Tibial artery (tissue), 4 donors: ENCODE measurements at regions not wholly inside any gene's neighbourhood (a gene's known extent, or its start where the extent isn't known, plus 50 kb on each side); places are given as distances from the start of the nearest gene placed in this dataset.

ENCODE experiments used
- DNase-seq, 2 donors: peaks; one replicate each; pipeline ENCODE4 v3.0.0-alpha.2; 2019
- H3K27ac ChIP-seq, 2 donors: fragments of 200-600 bp; sonication (generic) in 1 of 2; 1 replicate in 1 of 2; 2 replicates in 1 of 2; pipeline ENCODE4 v1.5.1; 2018 to 2019; ENCODE audit warnings: mild to moderate bottlenecking in 1 of 2
- H3K27me3 ChIP-seq, 2 donors: fragments of 200-600 bp; sonication (generic) in 1 of 2; one replicate each; pipeline versions ENCODE4 v1.5.1 to v1.6.0; 2016 to 2019
- H3K36me3 ChIP-seq, 3 donors: fragments of 200-600 bp; sonication (generic) in 2 of 3; one replicate each; pipeline ENCODE4 v1.5.1; 2016 to 2019; ENCODE audit warnings: mild to moderate bottlenecking in 2 of 3
- H3K4me1 ChIP-seq, 4 donors: fragments of 200-600 bp; sonication (generic) in 2 of 4; 1 replicate in 3 of 4; 2 replicates in 1 of 4; pipeline ENCODE4 v1.5.1; 2016 to 2019
- H3K4me3 ChIP-seq, 2 donors: fragments of 200-600 bp; sonication (generic) in 1 of 2; 1 replicate in 1 of 2; 2 replicates in 1 of 2; pipeline ENCODE4 v1.5.1; 2018 to 2019; ENCODE audit warnings: mild to moderate bottlenecking in 2 of 2
- H3K9me3 ChIP-seq, 3 donors: fragments of 200-600 bp; sonication (generic) in 1 of 3; one replicate each; pipeline ENCODE4 v1.5.1; 2016 to 2019
- intact Hi-C: fragments of 100-400 bp; cut with DNase I; formaldehyde crosslinking; loops from one replicate; pipeline ENCODE4 v1.15.0; 2023; ENCODE audit warnings: low total_unique reads
- TF ChIP-seq, protein P1 (sequence below), 2 experiments: fragments of 200-600 bp in 1 of 2; fragments of 450-650 bp in 1 of 2; IDR thresholded peaks; one replicate each; pipeline ENCODE4 v1.5.1; 2017 to 2019; ENCODE audit warnings: antibody characterized with exemption in 2 of 2, mild to moderate bottlenecking in 1 of 2, moderate library complexity in 1 of 2

GRCh38 chr2:139744273-139744672 lies 964.1 kb upstream of the NXPH2 start:
- Histone ChIP-seq H3K4me1 (no peaks in the 10 kb centered on the region), H3K9me3 (no peaks in the 10 kb centered on the region), H3K27me3 (no peaks in the 10 kb centered on the region), H3K27ac (no peak overlapping the region), H3K4me3 (no peak overlapping the region), H3K36me3 (no peaks in the 10 kb centered on the region)
- TF ChIP-seq, protein P1, sequence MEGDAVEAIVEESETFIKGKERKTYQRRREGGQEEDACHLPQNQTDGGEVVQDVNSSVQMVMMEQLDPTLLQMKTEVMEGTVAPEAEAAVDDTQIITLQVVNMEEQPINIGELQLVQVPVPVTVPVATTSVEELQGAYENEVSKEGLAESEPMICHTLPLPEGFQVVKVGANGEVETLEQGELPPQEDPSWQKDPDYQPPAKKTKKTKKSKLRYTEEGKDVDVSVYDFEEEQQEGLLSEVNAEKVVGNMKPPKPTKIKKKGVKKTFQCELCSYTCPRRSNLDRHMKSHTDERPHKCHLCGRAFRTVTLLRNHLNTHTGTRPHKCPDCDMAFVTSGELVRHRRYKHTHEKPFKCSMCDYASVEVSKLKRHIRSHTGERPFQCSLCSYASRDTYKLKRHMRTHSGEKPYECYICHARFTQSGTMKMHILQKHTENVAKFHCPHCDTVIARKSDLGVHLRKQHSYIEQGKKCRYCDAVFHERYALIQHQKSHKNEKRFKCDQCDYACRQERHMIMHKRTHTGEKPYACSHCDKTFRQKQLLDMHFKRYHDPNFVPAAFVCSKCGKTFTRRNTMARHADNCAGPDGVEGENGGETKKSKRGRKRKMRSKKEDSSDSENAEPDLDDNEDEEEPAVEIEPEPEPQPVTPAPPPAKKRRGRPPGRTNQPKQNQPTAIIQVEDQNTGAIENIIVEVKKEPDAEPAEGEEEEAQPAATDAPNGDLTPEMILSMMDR (IDR thresholded peaks at IDR 0.05), result no peak
- no peak for DNase-seq
- intact Hi-C loops, result no loop called here

DNA sequence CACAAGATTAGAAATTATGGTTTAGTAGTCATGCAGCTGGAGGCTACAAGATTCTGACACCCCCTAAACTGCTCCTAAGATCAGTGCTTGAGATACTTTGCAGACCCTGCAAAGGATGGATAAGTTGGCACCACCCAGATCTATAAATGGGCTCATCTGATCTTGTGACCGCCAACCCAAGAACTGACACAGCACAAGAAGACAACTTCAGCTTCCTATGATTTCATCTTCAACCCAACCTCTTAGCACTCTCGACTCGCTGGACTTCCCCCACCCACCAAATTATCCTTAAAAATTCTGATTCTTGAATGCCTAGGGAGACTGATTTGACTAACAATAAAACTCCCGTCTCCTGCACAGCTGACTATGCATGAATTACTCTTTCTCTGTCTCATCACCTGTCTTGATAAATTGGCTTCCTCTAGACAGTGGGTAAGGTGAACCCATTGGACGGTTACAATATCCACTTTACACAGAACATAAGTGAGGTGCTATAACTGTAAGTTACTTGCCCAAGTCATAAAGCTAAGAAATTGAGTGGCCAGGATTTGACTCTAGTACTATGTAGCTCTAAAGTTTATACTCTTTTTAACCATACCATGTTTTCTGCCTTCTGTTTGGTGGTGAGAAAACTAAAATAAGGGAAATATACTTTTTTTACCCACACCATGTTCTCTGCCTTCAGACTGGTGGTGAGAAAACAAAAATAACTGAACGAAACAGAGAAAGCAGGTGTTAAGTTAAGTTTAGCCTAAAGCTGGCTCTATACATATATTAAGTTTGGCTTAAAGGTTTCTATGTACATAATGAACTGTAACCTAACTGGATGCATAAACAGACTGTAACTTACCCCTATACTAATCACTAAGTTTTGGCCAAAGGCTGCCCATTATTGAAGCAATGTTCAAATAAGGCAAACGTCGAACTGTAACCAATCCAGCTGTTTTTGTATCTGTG lies 962.3 kb upstream of the NXPH2 start:
- intact Hi-C loops, result no loop called here
- H3K9me3 ChIP-seq, result no peaks in the 10 kb centered on the region
- no peak overlapping the region for H3K27ac ChIP-seq
- no peak overlapping the region for H3K4me3 ChIP-seq
- TF ChIP-seq, protein P1 (IDR thresholded peaks at IDR 0.05), result no peak
- no peak for DNase-seq
- no peaks in the 10 kb centered on the region for H3K4me1 ChIP-seq
- H3K27me3 ChIP-seq, result no peaks in the 10 kb centered on the region
- no peaks in the 10 kb centered on the region for H3K36me3 ChIP-seq

- intact Hi-C loops, result no loop called here
- Histone ChIP-seq H3K36me3 (no peaks in the 10 kb centered on the region), H3K9me3 (no peaks in the 10 kb centered on the region), H3K27me3 (no peaks in the 10 kb centered on the region), H3K4me1 (no peaks in the 10 kb centered on the region), H3K4me3 (no peak overlapping the region), H3K27ac (no peak overlapping the region)
- DNase-seq, result no peak
- TF ChIP-seq, protein P1 (IDR thresholded peaks at IDR 0.05), result no peak
Measured at GRCh38 chr2:139737659-139738058, 957.5 kb upstream of the NXPH2 start.

DNA sequence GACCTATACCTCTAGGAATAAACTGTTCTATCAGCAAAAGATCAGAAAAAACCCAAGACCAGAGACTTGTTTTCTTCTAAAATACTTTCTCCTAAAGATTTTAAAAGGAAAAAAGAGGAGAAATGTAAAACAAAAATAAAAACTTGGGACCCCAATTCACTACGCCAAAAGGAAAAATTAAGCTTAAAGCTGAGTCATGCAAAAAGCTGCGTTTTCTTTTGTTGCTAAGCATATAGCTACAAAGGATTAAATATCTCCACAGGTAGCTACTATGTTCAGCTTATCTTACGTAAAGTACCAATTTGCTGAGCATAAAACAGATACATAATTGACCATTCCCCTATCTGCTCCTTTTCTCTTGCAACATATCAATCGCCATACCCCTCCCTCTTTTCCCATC lies 950.0 kb upstream of the NXPH2 start:
- TF ChIP-seq, protein P1 (IDR thresholded peaks at IDR 0.05), result no peak
- Histone ChIP-seq H3K27me3 (no peaks in the 10 kb centered on the region), H3K9me3 (no peaks in the 10 kb centered on the region), H3K36me3 (no peaks in the 10 kb centered on the region), H3K4me3 (no peak overlapping the region), H3K27ac (no peak overlapping the region), H3K4me1 (no peaks in the 10 kb centered on the region)
- intact Hi-C loops, result no loop called here
- DNase-seq, result no peak

GRCh38 chr2:139721411-139721995 lies 941.3 kb upstream of the NXPH2 start:
- no peaks in the 10 kb centered on the region for H3K36me3 ChIP-seq
- no peak overlapping the region for H3K4me3 ChIP-seq
- no peaks in the 10 kb centered on the region for H3K9me3 ChIP-seq
- H3K27me3 ChIP-seq, result no peaks in the 10 kb centered on the region
- H3K4me1 ChIP-seq, result no peaks in the 10 kb centered on the region
- no peak overlapping the region for H3K27ac ChIP-seq
- intact Hi-C loops, result no loop called here
- TF ChIP-seq, protein P1 (IDR thresholded peaks at IDR 0.05), result no peak
- no peak for DNase-seq
